ENCODE measurements at regions not wholly inside any gene's neighbourhood (a gene's known extent, or its start where the extent isn't known, plus 50 kb on each side); places are given as distances from the start of the nearest gene placed in this dataset.

DNA sequence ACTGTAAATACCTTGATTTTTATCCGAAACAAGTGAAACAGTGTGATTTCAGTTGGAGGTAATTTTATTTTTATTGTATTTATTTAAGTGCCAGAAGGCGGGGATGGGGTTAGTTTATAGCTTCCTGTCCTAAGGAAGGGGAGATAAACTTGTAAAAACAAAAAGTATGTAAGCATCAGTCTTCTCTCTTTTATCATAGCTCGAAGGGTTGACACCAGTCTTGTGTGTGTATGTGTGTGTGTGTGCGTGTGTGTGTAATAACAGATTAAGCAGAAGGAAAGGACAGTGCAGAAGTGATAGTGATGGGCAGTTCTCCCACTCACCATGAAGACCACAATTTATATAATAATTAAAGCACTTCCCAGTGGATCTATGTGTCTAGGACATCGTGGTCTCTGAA, 793.3 kb downstream of the PLCL1 start:
- TF ChIP-seq EP300 (IDR thresholded peaks at IDR 0.05) (no peak), POLR2A (IDR thresholded peaks at IDR 0.05; ENCODE audit: low read depth) (no peak), POLR2AphosphoS5 (IDR thresholded peaks at IDR 0.05) (no peak)
- TF ChIP-seq, protein P1, sequence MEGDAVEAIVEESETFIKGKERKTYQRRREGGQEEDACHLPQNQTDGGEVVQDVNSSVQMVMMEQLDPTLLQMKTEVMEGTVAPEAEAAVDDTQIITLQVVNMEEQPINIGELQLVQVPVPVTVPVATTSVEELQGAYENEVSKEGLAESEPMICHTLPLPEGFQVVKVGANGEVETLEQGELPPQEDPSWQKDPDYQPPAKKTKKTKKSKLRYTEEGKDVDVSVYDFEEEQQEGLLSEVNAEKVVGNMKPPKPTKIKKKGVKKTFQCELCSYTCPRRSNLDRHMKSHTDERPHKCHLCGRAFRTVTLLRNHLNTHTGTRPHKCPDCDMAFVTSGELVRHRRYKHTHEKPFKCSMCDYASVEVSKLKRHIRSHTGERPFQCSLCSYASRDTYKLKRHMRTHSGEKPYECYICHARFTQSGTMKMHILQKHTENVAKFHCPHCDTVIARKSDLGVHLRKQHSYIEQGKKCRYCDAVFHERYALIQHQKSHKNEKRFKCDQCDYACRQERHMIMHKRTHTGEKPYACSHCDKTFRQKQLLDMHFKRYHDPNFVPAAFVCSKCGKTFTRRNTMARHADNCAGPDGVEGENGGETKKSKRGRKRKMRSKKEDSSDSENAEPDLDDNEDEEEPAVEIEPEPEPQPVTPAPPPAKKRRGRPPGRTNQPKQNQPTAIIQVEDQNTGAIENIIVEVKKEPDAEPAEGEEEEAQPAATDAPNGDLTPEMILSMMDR (IDR thresholded peaks at IDR 0.05), result no peak
- H3K27ac ChIP-seq (replicated peaks in 1 of 4), result no peak overlapping the region
- intact Hi-C loops (cut with DNase I), result no loop called here
- H3K4me1 ChIP-seq, result no peaks in the 10 kb centered on the region
- 54% methylated on average over 5 of the region's 5 CpGs for WGBS
- no peak for DNase-seq (ENCODE audit: extremely low spot score)
- H3K27me3 ChIP-seq, result no peaks in the 10 kb centered on the region
- H3K4me3 ChIP-seq, result no peak overlapping the region
- no peaks in the 10 kb centered on the region for H3K9me3 ChIP-seq
- H3K36me3 ChIP-seq, result no peaks in the 10 kb centered on the region

- Histone ChIP-seq H3K36me3 (no peaks in the 10 kb centered on the region), H3K4me1 (no peaks in the 10 kb centered on the region), H3K9me3 (no peaks in the 10 kb centered on the region), H3K27ac (replicated peaks in 1 of 4) (no peak overlapping the region), H3K4me3 (no peak overlapping the region), H3K27me3 (no peaks in the 10 kb centered on the region)
- DNase-seq (ENCODE audit: extremely low spot score), result no peak
- intact Hi-C loops (cut with DNase I), result no loop called here
- TF ChIP-seq, protein P1 (IDR thresholded peaks at IDR 0.05), result no peak
Measured at GRCh38 chr2:198596985-198597384, 792.6 kb downstream of the PLCL1 start.

- Histone ChIP-seq H3K4me1 (no peaks in the 10 kb centered on the region), H3K36me3 (no peaks in the 10 kb centered on the region), H3K9me3 (no peaks in the 10 kb centered on the region), H3K27ac (replicated peaks in 1 of 4) (no peak overlapping the region), H3K27me3 (no peaks in the 10 kb centered on the region), H3K4me3 (no peak overlapping the region)
- TF ChIP-seq, protein P1 (IDR thresholded peaks at IDR 0.05), result no peak
- no peak for TF ChIP-seq EP300 (IDR thresholded peaks at IDR 0.05)
- no peak for TF ChIP-seq POLR2A (IDR thresholded peaks at IDR 0.05; ENCODE audit: low read depth)
- TF ChIP-seq POLR2AphosphoS5 (IDR thresholded peaks at IDR 0.05), result no peak
- intact Hi-C loops (cut with DNase I), result no loop called here
- no peak for DNase-seq (ENCODE audit: extremely low spot score)
Measured at GRCh38 chr2:198595721-198596120, 791.3 kb downstream of the PLCL1 start.

- TF ChIP-seq POLR2AphosphoS5 (IDR thresholded peaks at IDR 0.05), result no peak
- TF ChIP-seq POLR2A (IDR thresholded peaks at IDR 0.05; ENCODE audit: low read depth), result no peak
- no peak for TF ChIP-seq EP300 (IDR thresholded peaks at IDR 0.05)
- TF ChIP-seq, protein P1 (IDR thresholded peaks at IDR 0.05), result no peak
Measured at GRCh38 chr2:198591586-198591985, 787.2 kb downstream of the PLCL1 start.

GRCh38 chr2:198587741-198588140, 783.3 kb downstream of the PLCL1 start:
- H3K27me3 ChIP-seq, result no peaks in the 10 kb centered on the region
- H3K36me3 ChIP-seq, result no peaks in the 10 kb centered on the region
- no peak overlapping the region for H3K27ac ChIP-seq (replicated peaks in 1 of 4)
- no peak overlapping the region for H3K4me3 ChIP-seq
- intact Hi-C loops (cut with DNase I), result no loop called here
- TF ChIP-seq POLR2AphosphoS5 (IDR thresholded peaks at IDR 0.05) (no peak), EP300 (IDR thresholded peaks at IDR 0.05) (no peak), POLR2A (IDR thresholded peaks at IDR 0.05; ENCODE audit: low read depth) (no peak)
- TF ChIP-seq, protein P1 (IDR thresholded peaks at IDR 0.05), result no peak
- DNase-seq (ENCODE audit: extremely low spot score), result no peak
- no peaks in the 10 kb centered on the region for H3K4me1 ChIP-seq
- H3K9me3 ChIP-seq, result no peaks in the 10 kb centered on the region
- WGBS, result 77% methylated on average over 7 of the region's 7 CpGs

More at GRCh38 chr2:198591586-198591985, 787.2 kb downstream of the PLCL1 start:
- Histone ChIP-seq H3K27me3 (no peaks in the 10 kb centered on the region), H3K4me1 (no peaks in the 10 kb centered on the region), H3K36me3 (no peaks in the 10 kb centered on the region), H3K4me3 (no peak overlapping the region), H3K9me3 (no peaks in the 10 kb centered on the region), H3K27ac (replicated peaks in 1 of 4) (no peak overlapping the region)
- DNase-seq (ENCODE audit: extremely low spot score), result no peak
- intact Hi-C loops (cut with DNase I), result no loop called here
- 57% methylated on average over 3 of the region's 3 CpGs for WGBS

Measured in esophagus muscularis mucosa (tissue), 4 donors.